Uterus (tissue), 2 donors: ENCODE measurements at regions not wholly inside any gene's neighbourhood (a gene's known extent, or its start where the extent isn't known, plus 50 kb on each side); places are given as distances from the start of the nearest gene placed in this dataset.

Experiments used
- POLR2A ChIP-seq, 2 donors: fragments of 450-650 bp; IDR thresholded peaks; one replicate each; pipeline ENCODE4 v1.6.1; 2016; ENCODE audit warnings: antibody characterized with exemption in 2 of 2, mild to moderate bottlenecking in 1 of 2, moderate library complexity in 1 of 2
- TF ChIP-seq, protein P1 (sequence below), 4 experiments: fragments of 200-600 bp in 2 of 4; fragments of 450-650 bp in 2 of 4; sonication (generic) in 2 of 4; IDR thresholded peaks; one replicate each; pipeline ENCODE4 v1.5.1; 2016 to 2019; ENCODE audit warnings: antibody characterized with exemption in 4 of 4, mild to moderate bottlenecking in 2 of 4, moderate library complexity in 1 of 4

DNA sequence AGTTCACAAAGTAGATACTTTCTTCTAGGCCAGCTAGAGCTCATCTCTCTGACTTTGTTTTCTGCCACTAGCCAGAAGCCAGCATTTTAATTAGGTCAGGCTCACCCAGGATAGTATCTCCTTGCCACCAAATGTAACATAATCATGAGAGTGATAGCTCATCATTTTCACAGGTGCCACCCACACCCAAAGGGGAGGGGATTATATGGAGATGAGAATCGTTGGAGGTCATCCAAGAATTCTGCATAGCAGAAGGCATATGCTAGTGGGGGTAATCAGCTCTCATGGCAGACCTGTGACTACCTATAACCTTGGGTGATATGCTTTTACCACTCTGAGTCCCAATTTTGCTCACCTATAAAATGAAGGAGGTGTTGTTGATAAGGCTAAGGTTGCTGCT, 523.0 kb downstream of the METTL15 start:
- TF ChIP-seq, protein P1, sequence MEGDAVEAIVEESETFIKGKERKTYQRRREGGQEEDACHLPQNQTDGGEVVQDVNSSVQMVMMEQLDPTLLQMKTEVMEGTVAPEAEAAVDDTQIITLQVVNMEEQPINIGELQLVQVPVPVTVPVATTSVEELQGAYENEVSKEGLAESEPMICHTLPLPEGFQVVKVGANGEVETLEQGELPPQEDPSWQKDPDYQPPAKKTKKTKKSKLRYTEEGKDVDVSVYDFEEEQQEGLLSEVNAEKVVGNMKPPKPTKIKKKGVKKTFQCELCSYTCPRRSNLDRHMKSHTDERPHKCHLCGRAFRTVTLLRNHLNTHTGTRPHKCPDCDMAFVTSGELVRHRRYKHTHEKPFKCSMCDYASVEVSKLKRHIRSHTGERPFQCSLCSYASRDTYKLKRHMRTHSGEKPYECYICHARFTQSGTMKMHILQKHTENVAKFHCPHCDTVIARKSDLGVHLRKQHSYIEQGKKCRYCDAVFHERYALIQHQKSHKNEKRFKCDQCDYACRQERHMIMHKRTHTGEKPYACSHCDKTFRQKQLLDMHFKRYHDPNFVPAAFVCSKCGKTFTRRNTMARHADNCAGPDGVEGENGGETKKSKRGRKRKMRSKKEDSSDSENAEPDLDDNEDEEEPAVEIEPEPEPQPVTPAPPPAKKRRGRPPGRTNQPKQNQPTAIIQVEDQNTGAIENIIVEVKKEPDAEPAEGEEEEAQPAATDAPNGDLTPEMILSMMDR (IDR thresholded peaks at IDR 0.05) = no peak
- TF ChIP-seq POLR2A (IDR thresholded peaks at IDR 0.05) = no peak
